ENCODE measurements at regions not wholly inside any gene's neighbourhood (a gene's known extent, or its start where the extent isn't known, plus 50 kb on each side); places are given as distances from the start of the nearest gene placed in this dataset.

GRCh38 chr10:131547129-131547799, 235.7 kb upstream of the TCERG1L start:
- TF ChIP-seq, protein P1, sequence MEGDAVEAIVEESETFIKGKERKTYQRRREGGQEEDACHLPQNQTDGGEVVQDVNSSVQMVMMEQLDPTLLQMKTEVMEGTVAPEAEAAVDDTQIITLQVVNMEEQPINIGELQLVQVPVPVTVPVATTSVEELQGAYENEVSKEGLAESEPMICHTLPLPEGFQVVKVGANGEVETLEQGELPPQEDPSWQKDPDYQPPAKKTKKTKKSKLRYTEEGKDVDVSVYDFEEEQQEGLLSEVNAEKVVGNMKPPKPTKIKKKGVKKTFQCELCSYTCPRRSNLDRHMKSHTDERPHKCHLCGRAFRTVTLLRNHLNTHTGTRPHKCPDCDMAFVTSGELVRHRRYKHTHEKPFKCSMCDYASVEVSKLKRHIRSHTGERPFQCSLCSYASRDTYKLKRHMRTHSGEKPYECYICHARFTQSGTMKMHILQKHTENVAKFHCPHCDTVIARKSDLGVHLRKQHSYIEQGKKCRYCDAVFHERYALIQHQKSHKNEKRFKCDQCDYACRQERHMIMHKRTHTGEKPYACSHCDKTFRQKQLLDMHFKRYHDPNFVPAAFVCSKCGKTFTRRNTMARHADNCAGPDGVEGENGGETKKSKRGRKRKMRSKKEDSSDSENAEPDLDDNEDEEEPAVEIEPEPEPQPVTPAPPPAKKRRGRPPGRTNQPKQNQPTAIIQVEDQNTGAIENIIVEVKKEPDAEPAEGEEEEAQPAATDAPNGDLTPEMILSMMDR (IDR thresholded peaks at IDR 0.05): no peak
- no peak for TF ChIP-seq POLR2A (IDR thresholded peaks at IDR 0.05)

All from body of pancreas (tissue), 4 donors.